ENCODE measurements at regions not wholly inside any gene's neighbourhood (a gene's known extent, or its start where the extent isn't known, plus 50 kb on each side); places are given as distances from the start of the nearest gene placed in this dataset.

DNA sequence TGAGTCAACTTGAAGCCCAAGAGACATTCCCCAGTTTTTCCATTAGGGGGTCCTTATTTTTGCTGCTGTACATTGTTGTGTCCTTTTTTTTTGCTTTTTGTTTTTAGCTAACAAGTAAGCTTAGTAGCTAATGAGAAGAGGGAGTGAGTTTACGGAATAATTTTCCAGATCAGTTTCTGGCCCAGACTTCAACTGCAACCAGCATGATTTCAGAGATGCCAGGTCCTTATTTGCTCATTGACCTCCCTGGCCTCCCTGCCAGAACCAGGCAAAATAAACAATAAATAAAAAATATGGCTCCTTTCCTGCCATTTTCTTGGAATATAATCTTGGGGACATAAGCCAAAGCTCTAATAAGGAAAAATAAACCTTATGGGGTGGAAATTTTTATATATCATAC, 185.9 kb downstream of the FAT3 start:
- ChIA-PET POLR2A (no interaction called here), CTCF (no interaction called here)
- Histone ChIP-seq H3K4me3 (ENCODE audit: low read depth, low read length) (no peak overlapping the region), H3K9me3 (no peaks in the 10 kb centered on the region; the same call in 1 of the 2 replicates), H3K36me3 (ENCODE audit: control insufficient read depth, insufficient read depth, low read length) (no peaks in the 10 kb centered on the region), H3K4me1 (peaks cover 21% of the 10 kb centered on the region), H3K27me3 (replicated peaks; ENCODE audit: control insufficient read depth, insufficient read depth, low read length) (no peaks in the 10 kb centered on the region)
- Mint-ChIP-seq H3K27me3 (ENCODE audit: insufficient read depth, unreplicated experiment) (no peaks in the 10 kb centered on the region), H3K9me3 (ENCODE audit: unreplicated experiment) (no peaks in the 10 kb centered on the region), H3K36me3 (ENCODE audit: insufficient read depth, unreplicated experiment) (no peaks in the 10 kb centered on the region), H3K4me3 (ENCODE audit: unreplicated experiment) (peak overlapping the region; percentile 32), H3K4me1 (ENCODE audit: low read depth, unreplicated experiment) (peaks cover 21% of the 10 kb centered on the region), H3K27ac (ENCODE audit: unreplicated experiment) (peak overlapping the region; percentile 72)
- intact Hi-C loops (cut with micrococcal nuclease; ENCODE audit: unreplicated experiment): no loop called here
- DNase-seq: no peak
- TF ChIP-seq, protein P1, sequence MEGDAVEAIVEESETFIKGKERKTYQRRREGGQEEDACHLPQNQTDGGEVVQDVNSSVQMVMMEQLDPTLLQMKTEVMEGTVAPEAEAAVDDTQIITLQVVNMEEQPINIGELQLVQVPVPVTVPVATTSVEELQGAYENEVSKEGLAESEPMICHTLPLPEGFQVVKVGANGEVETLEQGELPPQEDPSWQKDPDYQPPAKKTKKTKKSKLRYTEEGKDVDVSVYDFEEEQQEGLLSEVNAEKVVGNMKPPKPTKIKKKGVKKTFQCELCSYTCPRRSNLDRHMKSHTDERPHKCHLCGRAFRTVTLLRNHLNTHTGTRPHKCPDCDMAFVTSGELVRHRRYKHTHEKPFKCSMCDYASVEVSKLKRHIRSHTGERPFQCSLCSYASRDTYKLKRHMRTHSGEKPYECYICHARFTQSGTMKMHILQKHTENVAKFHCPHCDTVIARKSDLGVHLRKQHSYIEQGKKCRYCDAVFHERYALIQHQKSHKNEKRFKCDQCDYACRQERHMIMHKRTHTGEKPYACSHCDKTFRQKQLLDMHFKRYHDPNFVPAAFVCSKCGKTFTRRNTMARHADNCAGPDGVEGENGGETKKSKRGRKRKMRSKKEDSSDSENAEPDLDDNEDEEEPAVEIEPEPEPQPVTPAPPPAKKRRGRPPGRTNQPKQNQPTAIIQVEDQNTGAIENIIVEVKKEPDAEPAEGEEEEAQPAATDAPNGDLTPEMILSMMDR (IDR thresholded peaks at IDR 0.05; ENCODE audit: insufficient read depth in 1 of 2, low read depth in 1 of 2, low read length in 1 of 2, severe bottlenecking in 1 of 2, unreplicated experiment in 1 of 2): no peak
- BruUV-seq (replicated peaks): no TSS peak

DNA sequence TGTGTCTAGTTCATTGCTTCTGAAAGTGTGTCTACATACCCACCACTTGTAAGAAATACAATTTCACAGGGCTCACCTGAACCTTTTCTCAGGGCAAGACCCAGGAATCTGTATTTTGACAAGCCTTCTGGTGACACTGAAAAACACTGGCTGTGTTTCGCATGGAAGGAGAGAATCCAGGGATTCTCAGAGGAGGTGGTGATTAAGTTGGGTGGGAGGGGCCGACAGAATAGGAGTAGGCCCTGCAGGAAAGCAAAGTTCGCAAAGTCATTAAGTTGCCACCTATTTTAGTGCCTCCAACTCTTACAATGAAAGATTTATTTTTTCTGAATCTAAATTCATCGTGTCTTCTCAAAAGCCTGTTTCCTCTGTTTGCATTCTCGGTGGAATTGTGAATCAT, 186.8 kb downstream of the FAT3 start:
- Histone ChIP-seq H3K36me3 (ENCODE audit: control insufficient read depth, insufficient read depth, low read length) (no peaks in the 10 kb centered on the region), H3K27me3 (replicated peaks; ENCODE audit: control insufficient read depth, insufficient read depth, low read length) (no peaks in the 10 kb centered on the region), H3K4me1 (peaks cover 21% of the 10 kb centered on the region), H3K4me3 (ENCODE audit: low read depth, low read length) (no peak overlapping the region), H3K9me3 (no peaks in the 10 kb centered on the region; the same call in 1 of the 2 replicates)
- no TSS peak for BruUV-seq (replicated peaks)
- H3K36me3 Mint-ChIP-seq (ENCODE audit: insufficient read depth, unreplicated experiment): no peaks in the 10 kb centered on the region
- intact Hi-C loops (cut with micrococcal nuclease; ENCODE audit: unreplicated experiment): no loop called here
- H3K27ac Mint-ChIP-seq (ENCODE audit: unreplicated experiment): peak overlapping the region; percentile 36
- DNase-seq: no peak
- TF ChIP-seq, protein P1 (IDR thresholded peaks at IDR 0.05; ENCODE audit: insufficient read depth in 1 of 2, low read depth in 1 of 2, low read length in 1 of 2, severe bottlenecking in 1 of 2, unreplicated experiment in 1 of 2): no peak
- ChIA-PET CTCF (no interaction called here), POLR2A (no interaction called here)
- H3K4me3 Mint-ChIP-seq (ENCODE audit: unreplicated experiment): no peak overlapping the region
- peaks cover 22% of the 10 kb centered on the region for H3K4me1 Mint-ChIP-seq (ENCODE audit: low read depth, unreplicated experiment)
- H3K9me3 Mint-ChIP-seq (ENCODE audit: unreplicated experiment): no peaks in the 10 kb centered on the region
- no peaks in the 10 kb centered on the region for H3K27me3 Mint-ChIP-seq (ENCODE audit: insufficient read depth, unreplicated experiment)

DNA sequence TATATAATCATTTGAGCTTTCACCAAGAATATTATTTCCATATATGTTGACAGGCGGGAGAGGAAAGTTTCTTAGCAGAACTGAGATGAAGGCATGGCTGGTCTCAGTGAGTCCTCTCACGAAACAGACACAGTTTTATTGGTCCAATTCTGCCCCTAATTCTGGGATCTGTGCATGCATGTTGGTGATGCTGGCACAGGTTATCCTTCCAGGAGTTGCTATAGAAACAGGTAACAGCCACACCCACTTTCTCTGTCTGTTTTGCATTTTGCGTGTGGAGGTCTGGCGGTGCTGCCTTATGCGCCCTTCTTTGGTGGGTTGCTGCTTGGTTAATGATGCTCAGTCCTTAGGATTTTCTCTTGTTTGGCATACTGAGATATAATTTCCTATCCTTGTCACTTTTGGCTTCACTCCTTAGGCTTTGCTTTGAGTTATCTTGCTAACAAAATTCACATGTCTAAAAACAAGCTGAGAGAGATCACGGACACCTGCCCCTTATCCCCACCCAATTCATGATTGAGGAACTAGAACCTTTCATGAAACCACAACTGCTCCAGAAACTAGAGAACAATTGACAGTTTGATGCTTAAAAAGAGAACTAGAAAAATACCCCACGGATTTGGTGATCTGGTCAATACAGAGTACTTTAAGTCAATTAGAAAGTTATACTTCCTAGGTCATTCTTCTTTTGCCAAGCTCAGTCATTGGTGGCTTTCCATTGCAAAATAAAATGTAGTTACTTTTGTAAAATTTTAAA, 189.3 kb downstream of the FAT3 start:
- Mint-ChIP-seq H3K4me1 (ENCODE audit: low read depth, unreplicated experiment) (peaks cover 39% of the 10 kb centered on the region), H3K27ac (ENCODE audit: unreplicated experiment) (no peak overlapping the region), H3K9me3 (ENCODE audit: unreplicated experiment) (no peaks in the 10 kb centered on the region), H3K27me3 (ENCODE audit: insufficient read depth, unreplicated experiment) (no peaks in the 10 kb centered on the region), H3K4me3 (ENCODE audit: unreplicated experiment) (no peak overlapping the region), H3K36me3 (ENCODE audit: insufficient read depth, unreplicated experiment) (no peaks in the 10 kb centered on the region)
- no peaks in the 10 kb centered on the region for H3K9me3 ChIP-seq
- H3K4me1 ChIP-seq: peaks cover 35% of the 10 kb centered on the region
- DNase-seq: no peak
- intact Hi-C loops (cut with micrococcal nuclease; ENCODE audit: unreplicated experiment): no loop called here
- TF ChIP-seq, protein P1 (IDR thresholded peaks at IDR 0.05; ENCODE audit: insufficient read depth in 1 of 2, low read depth in 1 of 2, low read length in 1 of 2, severe bottlenecking in 1 of 2, unreplicated experiment in 1 of 2): no peak
- ChIA-PET POLR2A (no interaction called here), CTCF (interaction anchor here (0.6 kb wide), 1 partner anchor 21 kb away, joined by 4 read pairs; no protein-coding TSS in a partner anchor)
- no peak overlapping the region for H3K4me3 ChIP-seq (ENCODE audit: low read depth, low read length)
- no peaks in the 10 kb centered on the region for H3K36me3 ChIP-seq (ENCODE audit: control insufficient read depth, insufficient read depth, low read length)
- BruUV-seq (replicated peaks): no TSS peak
- H3K27me3 ChIP-seq (replicated peaks; ENCODE audit: control insufficient read depth, insufficient read depth, low read length): no peaks in the 10 kb centered on the region

Measured in Caco-2 (cell line).